Activated B cell treated with CpG ODN at 0.5 μM for 24 hours (primary cell): ENCODE measurements at regions not wholly inside any gene's neighbourhood (a gene's known extent, or its start where the extent isn't known, plus 50 kb on each side); places are given as distances from the start of the nearest gene placed in this dataset.

Experiments used
- ATAC-seq: fragments of 200-7000 bp; cut with Tn5 transposase; one replicate; pipeline ENCODE4 v1.10.0; 2021; ENCODE audit warnings: low read depth, mild to moderate bottlenecking, moderate library complexity
- CTCF ChIA-PET: fragments of 350-600 bp; sonication (Branson Sonifier 250); formaldehyde crosslinking; loops from one replicate; lab custom pipeline; 2021; ENCODE audit warnings: antibody characterized with exemption; lab: Charles Lee
- POLR2A ChIA-PET: fragments of 350-600 bp; sonication (Branson Sonifier 250); formaldehyde crosslinking; loops from one replicate; lab custom pipeline; 2021; ENCODE audit warnings: antibody characterized with exemption; lab: Charles Lee
- DNase-seq: peaks from one replicate; pipeline ENCODE4 v3.0.0; 2022
- H3K27ac Mint-ChIP-seq: one replicate; pipeline ENCODE4 v1.8.0; 2020; ENCODE audit warnings: mixed read lengths
- H3K27me3 Mint-ChIP-seq: one replicate; pipeline ENCODE4 v1.8.0; 2021; ENCODE audit warnings: mixed read lengths
- H3K36me3 Mint-ChIP-seq: one replicate; pipeline ENCODE4 v1.8.0; 2021; ENCODE audit warnings: low read depth, mixed read lengths
- H3K4me1 Mint-ChIP-seq: one replicate; pipeline ENCODE4 v1.8.0; 2021; ENCODE audit warnings: mixed read lengths
- H3K4me3 Mint-ChIP-seq: one replicate; pipeline ENCODE4 v1.8.0; 2020; ENCODE audit warnings: mild to moderate bottlenecking, mixed read lengths
- H3K9me3 Mint-ChIP-seq: one replicate; pipeline ENCODE4 v1.8.0; 2020; ENCODE audit warnings: mixed read lengths
- CTCF ChIP-seq: fragments of 200-600 bp; IDR thresholded peaks from one replicate; pipeline ENCODE4 v1.8.0; 2022; ENCODE audit warnings: antibody characterized with exemption, mild to moderate bottlenecking
- intact Hi-C: fragments of 100-400 bp; cut with micrococcal nuclease; formaldehyde crosslinking; loops from one replicate; pipeline ENCODE4 v1.15.1; 2024

GRCh38 chr5:39730006-39730405 is 305.2 kb upstream of the DAB2 start:
- POLR2A ChIA-PET = no interaction called here
- no peaks in the 10 kb centered on the region for H3K36me3 Mint-ChIP-seq

DNA sequence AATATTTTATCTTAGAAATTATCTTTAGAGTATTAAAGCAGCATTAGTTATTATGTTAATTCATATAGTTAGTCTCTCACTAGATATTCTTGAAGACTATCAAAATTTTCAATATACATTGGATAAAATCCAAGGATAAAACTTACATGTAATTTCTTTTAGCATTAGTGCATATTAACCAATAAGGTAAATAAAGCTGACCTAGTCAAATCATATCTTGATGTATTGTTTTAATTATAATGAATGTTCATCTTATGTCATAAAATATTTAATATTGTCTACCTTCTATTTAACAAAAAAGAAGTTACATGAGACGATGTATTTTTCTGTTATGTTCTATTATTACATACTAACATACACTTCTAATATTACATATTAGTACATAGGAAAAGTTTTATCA is 301.7 kb upstream of the DAB2 start:
- no peak overlapping the region for H3K27ac Mint-ChIP-seq
- H3K27me3 Mint-ChIP-seq = no peaks in the 10 kb centered on the region

More at GRCh38 chr5:39730006-39730405, 305.2 kb upstream of the DAB2 start:
- CTCF ChIA-PET = no interaction called here
- H3K4me1 Mint-ChIP-seq = no peaks in the 10 kb centered on the region
- H3K9me3 Mint-ChIP-seq = no peaks in the 10 kb centered on the region
- H3K4me3 Mint-ChIP-seq = no peak overlapping the region
- intact Hi-C loops = no loop called here
- H3K27ac Mint-ChIP-seq = no peak overlapping the region
- TF ChIP-seq CTCF = no peak
- ATAC-seq (no peak), DNase-seq (no peak)
- no peaks in the 10 kb centered on the region for H3K27me3 Mint-ChIP-seq

GRCh38 chr5:39721394-39721793 is 296.6 kb upstream of the DAB2 start:
- ChIA-PET POLR2A (no interaction called here), CTCF (no interaction called here)
- ATAC-seq = no peak
- Mint-ChIP-seq H3K27ac (no peak overlapping the region), H3K4me1 (no peaks in the 10 kb centered on the region), H3K27me3 (no peaks in the 10 kb centered on the region), H3K36me3 (no peaks in the 10 kb centered on the region), H3K9me3 (no peaks in the 10 kb centered on the region), H3K4me3 (no peak overlapping the region)
- intact Hi-C loops = no loop called here
- no peak for TF ChIP-seq CTCF
- no peak for DNase-seq

More for the DNA sequence above, 301.7 kb upstream of the DAB2 start:
- Mint-ChIP-seq H3K4me1 (no peaks in the 10 kb centered on the region), H3K4me3 (no peak overlapping the region), H3K9me3 (no peaks in the 10 kb centered on the region), H3K36me3 (no peaks in the 10 kb centered on the region)
- no peak for ATAC-seq
- CTCF ChIA-PET = interaction anchor here (1.8 kb wide), 1 partner anchor 10 kb away, joined by 5 read pairs; no protein-coding TSS in a partner anchor
- no peak for DNase-seq
- intact Hi-C loops = no loop called here
- no peak for TF ChIP-seq CTCF
- POLR2A ChIA-PET = no interaction called here

GRCh38 chr5:39720136-39720535 is 295.4 kb upstream of the DAB2 start:
- intact Hi-C loops = no loop called here
- Mint-ChIP-seq H3K27ac (no peak overlapping the region), H3K27me3 (no peaks in the 10 kb centered on the region), H3K36me3 (no peaks in the 10 kb centered on the region), H3K4me1 (no peaks in the 10 kb centered on the region), H3K4me3 (no peak overlapping the region), H3K9me3 (no peaks in the 10 kb centered on the region)
- DNase-seq (no peak), ATAC-seq (no peak)
- TF ChIP-seq CTCF = no peak
- POLR2A ChIA-PET = no interaction called here
- CTCF ChIA-PET = no interaction called here

GRCh38 chr5:39717176-39717897 is 292.6 kb upstream of the DAB2 start:
- Mint-ChIP-seq H3K36me3 (no peaks in the 10 kb centered on the region), H3K4me1 (no peaks in the 10 kb centered on the region), H3K27me3 (no peaks in the 10 kb centered on the region), H3K4me3 (no peak overlapping the region), H3K9me3 (no peaks in the 10 kb centered on the region), H3K27ac (no peak overlapping the region)
- DNase-seq (no peak), ATAC-seq (no peak)
- POLR2A ChIA-PET = no interaction called here
- TF ChIP-seq CTCF = no peak
- intact Hi-C loops = no loop called here
- CTCF ChIA-PET = interaction anchor here (0.8 to 5.0 kb wide), 8 partner anchors 9 to 1024 kb away, joined by 3 to 32 read pairs (median 4); no protein-coding TSS in a partner anchor
